ENCODE measurements at regions not wholly inside any gene's neighbourhood (a gene's known extent, or its start where the extent isn't known, plus 50 kb on each side); places are given as distances from the start of the nearest gene placed in this dataset.
A peak's percentile ranks its signal among the peaks of the same experiment; 100 is the strongest.
"Not testable (repeated sequence)": the region's sequence is repeated elsewhere in the genome, so short reads cannot be mapped to it uniquely, and the experiment has no call there.

GRCh38 chr10:93222211-93222754 is 148.6 kb downstream of the CYP26A1 start:
- no peak for DNase-seq

- no peak for DNase-seq
Observed at GRCh38 chr10:93222876-93223275, 149.2 kb downstream of the CYP26A1 start.

- no peak for DNase-seq
Observed at GRCh38 chr10:93223336-93223735, 149.6 kb downstream of the CYP26A1 start.

GRCh38 chr10:93224005-93224779 is 150.5 kb downstream of the CYP26A1 start:
- peak; percentile 13 for DNase-seq

GRCh38 chr10:93225938-93226337 is 152.2 kb downstream of the CYP26A1 start:
- DNase-seq, result no peak

- DNase-seq, result no peak
Observed at GRCh38 chr10:93226619-93227018, 152.9 kb downstream of the CYP26A1 start.

- not testable (repeated sequence) for DNase-seq
Observed at GRCh38 chr10:93230596-93230995, 156.9 kb downstream of the CYP26A1 start.

- not testable (repeated sequence) for DNase-seq
Observed at GRCh38 chr10:93232159-93232558, 158.5 kb downstream of the CYP26A1 start.

GRCh38 chr10:93234940-93235339 is 161.2 kb downstream of the CYP26A1 start:
- DNase-seq, result not testable (repeated sequence)

- DNase-seq, result no peak
Observed at GRCh38 chr10:93235686-93236085, 162.0 kb downstream of the CYP26A1 start.

GRCh38 chr10:93236393-93237040 is 162.8 kb downstream of the CYP26A1 start:
- DNase-seq, result no peak

GRCh38 chr10:93245147-93245546 is 171.5 kb downstream of the CYP26A1 start:
- DNase-seq, result no peak

- no peak for DNase-seq
Observed at GRCh38 chr10:93245779-93246178, 172.1 kb downstream of the CYP26A1 start.

- no peak for DNase-seq
Observed at GRCh38 chr10:93248583-93249227, 175.0 kb downstream of the CYP26A1 start.

- DNase-seq, result no peak
Observed at GRCh38 chr10:93250010-93250409, 176.3 kb downstream of the CYP26A1 start.

- DNase-seq, result no peak
Observed at GRCh38 chr10:93254180-93254853, 180.6 kb downstream of the CYP26A1 start.

- no peak for DNase-seq
Observed at GRCh38 chr10:93255546-93255945, 181.9 kb downstream of the CYP26A1 start.

All from DMS53 (cell line).